Peyer's patch (tissue), 4 donors: ENCODE measurements at regions not wholly inside any gene's neighbourhood (a gene's known extent, or its start where the extent isn't known, plus 50 kb on each side); places are given as distances from the start of the nearest gene placed in this dataset.

Experiments used
- DNase-seq, 3 donors: peaks; one replicate each; pipeline ENCODE4 v3.0.0-alpha.2; 2017 to 2019
- H3K27ac ChIP-seq, 4 donors: fragments of 200-600 bp; sonication (generic); one replicate each; pipeline ENCODE4 v1.5.1; 2016 to 2019
- H3K27me3 ChIP-seq, 2 donors: fragments of 200-600 bp; sonication (generic); one replicate each; pipeline ENCODE4 v1.5.1; 2019
- H3K36me3 ChIP-seq, 3 donors: fragments of 200-600 bp; sonication (generic); one replicate each; pipeline ENCODE4 v1.5.1; 2016 to 2019
- H3K4me1 ChIP-seq, 4 donors: fragments of 200-600 bp; sonication (generic); one replicate each; pipeline ENCODE4 v1.5.1; 2016 to 2019
- H3K4me3 ChIP-seq, 4 donors: fragments of 200-600 bp; sonication (generic); 1 replicate in 3 of 4; 2 replicates in 1 of 4; pipeline ENCODE4 v1.5.1; 2016 to 2019; ENCODE audit warnings: mild to moderate bottlenecking in 1 of 4
- H3K9me3 ChIP-seq, 4 donors: fragments of 200-600 bp; sonication (generic); one replicate each; pipeline ENCODE4 v1.5.1; 2016 to 2019; ENCODE audit warnings: mild to moderate bottlenecking in 1 of 4
- POLR2A ChIP-seq, 2 donors: fragments of 450-650 bp; IDR thresholded peaks; one replicate each; pipeline ENCODE4 v1.5.1; 2017; ENCODE audit warnings: antibody characterized with exemption in 2 of 2, mild to moderate bottlenecking in 2 of 2, moderate library complexity in 2 of 2
- TF ChIP-seq, protein P1 (sequence below), 6 experiments: fragments of 450-650 bp in 4 of 6; fragments of 200-600 bp in 2 of 6; sonication (generic) in 1 of 6; IDR thresholded peaks; one replicate each; pipeline ENCODE4 v1.5.1; 2017 to 2019; ENCODE audit warnings: antibody characterized with exemption in 6 of 6, mild to moderate bottlenecking in 3 of 6, moderate library complexity in 1 of 6

DNA sequence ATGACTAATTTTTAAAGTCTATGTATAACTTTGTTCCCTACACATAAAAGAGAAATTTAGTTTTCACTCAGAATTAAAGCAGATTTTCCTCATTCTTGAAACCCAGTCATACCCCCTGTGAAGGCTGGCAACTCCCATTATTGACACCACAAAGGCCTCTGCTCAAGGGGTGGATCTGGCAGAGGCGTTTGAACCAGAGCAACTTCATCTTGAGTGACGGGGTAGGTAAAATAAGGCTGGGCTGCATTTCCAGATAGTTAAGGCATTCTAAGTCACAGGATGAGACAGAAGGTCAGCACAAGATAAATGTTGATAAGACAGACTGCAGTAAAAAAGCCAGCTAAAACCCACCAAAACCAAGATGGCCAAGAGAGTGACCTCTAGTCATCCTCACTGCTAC, 177.2 kb upstream of the OR13F1 start:
- Histone ChIP-seq H3K36me3 (no peaks in the 10 kb centered on the region), H3K4me3 (no peak overlapping the region), H3K4me1 (no peaks in the 10 kb centered on the region), H3K27me3 (no peaks in the 10 kb centered on the region), H3K9me3 (no peaks in the 10 kb centered on the region), H3K27ac (no peak overlapping the region)
- no peak for DNase-seq
- TF ChIP-seq POLR2A (IDR thresholded peaks at IDR 0.05): no peak
- TF ChIP-seq, protein P1, sequence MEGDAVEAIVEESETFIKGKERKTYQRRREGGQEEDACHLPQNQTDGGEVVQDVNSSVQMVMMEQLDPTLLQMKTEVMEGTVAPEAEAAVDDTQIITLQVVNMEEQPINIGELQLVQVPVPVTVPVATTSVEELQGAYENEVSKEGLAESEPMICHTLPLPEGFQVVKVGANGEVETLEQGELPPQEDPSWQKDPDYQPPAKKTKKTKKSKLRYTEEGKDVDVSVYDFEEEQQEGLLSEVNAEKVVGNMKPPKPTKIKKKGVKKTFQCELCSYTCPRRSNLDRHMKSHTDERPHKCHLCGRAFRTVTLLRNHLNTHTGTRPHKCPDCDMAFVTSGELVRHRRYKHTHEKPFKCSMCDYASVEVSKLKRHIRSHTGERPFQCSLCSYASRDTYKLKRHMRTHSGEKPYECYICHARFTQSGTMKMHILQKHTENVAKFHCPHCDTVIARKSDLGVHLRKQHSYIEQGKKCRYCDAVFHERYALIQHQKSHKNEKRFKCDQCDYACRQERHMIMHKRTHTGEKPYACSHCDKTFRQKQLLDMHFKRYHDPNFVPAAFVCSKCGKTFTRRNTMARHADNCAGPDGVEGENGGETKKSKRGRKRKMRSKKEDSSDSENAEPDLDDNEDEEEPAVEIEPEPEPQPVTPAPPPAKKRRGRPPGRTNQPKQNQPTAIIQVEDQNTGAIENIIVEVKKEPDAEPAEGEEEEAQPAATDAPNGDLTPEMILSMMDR (IDR thresholded peaks at IDR 0.05): no peak

DNA sequence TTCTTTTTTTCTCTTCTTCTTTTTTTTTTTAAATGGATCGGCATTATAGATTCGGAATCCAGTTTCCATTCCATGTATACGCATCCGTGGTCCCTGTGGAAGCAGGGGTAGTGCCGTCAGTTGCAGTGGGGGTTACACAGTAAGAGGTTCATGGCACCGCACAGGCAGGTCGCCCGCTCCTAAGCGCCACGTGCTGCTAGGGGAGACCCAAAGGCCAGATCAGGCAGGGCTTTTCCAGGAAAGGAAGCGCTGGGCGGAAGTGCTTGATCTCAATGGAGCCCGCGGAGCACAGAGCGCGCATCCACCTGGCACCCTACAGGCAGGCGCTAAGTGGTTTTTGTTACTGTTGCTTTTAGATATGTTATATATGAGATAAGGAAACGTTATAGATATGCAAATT, 174.8 kb upstream of the OR13F1 start:
- H3K4me1 ChIP-seq: no peaks in the 10 kb centered on the region
- H3K4me3 ChIP-seq: no peak overlapping the region
- H3K9me3 ChIP-seq: no peaks in the 10 kb centered on the region
- TF ChIP-seq POLR2A (IDR thresholded peaks at IDR 0.05): no peak
- H3K27me3 ChIP-seq: no peaks in the 10 kb centered on the region
- no peak for DNase-seq
- H3K36me3 ChIP-seq: no peaks in the 10 kb centered on the region
- H3K27ac ChIP-seq: no peak overlapping the region

DNA sequence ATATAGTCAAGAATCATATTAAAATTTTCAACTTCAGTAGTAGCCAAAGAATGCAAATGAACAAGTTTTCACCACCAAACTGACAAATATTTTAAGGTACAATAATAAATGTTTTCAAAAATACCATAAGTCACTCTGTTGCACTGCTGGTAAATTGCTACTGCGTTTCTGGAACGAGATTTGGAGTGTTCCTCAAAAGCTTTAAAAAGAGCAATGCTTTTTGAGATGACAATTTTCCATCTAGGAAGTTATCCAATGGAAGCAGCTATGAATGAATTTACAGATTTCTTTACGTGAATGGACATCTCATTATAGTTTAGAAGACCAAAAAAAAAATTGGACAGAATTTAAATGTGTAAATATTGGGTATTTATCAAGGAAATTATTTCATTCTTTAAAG, 173.2 kb upstream of the OR13F1 start:
- H3K4me3 ChIP-seq: no peak overlapping the region
- no peaks in the 10 kb centered on the region for H3K9me3 ChIP-seq
- no peaks in the 10 kb centered on the region for H3K27me3 ChIP-seq
- TF ChIP-seq, protein P1 (IDR thresholded peaks at IDR 0.05): no peak
- no peak for TF ChIP-seq POLR2A (IDR thresholded peaks at IDR 0.05)
- H3K36me3 ChIP-seq: no peaks in the 10 kb centered on the region
- no peaks in the 10 kb centered on the region for H3K4me1 ChIP-seq
- no peak for DNase-seq
- H3K27ac ChIP-seq: no peak overlapping the region

DNA sequence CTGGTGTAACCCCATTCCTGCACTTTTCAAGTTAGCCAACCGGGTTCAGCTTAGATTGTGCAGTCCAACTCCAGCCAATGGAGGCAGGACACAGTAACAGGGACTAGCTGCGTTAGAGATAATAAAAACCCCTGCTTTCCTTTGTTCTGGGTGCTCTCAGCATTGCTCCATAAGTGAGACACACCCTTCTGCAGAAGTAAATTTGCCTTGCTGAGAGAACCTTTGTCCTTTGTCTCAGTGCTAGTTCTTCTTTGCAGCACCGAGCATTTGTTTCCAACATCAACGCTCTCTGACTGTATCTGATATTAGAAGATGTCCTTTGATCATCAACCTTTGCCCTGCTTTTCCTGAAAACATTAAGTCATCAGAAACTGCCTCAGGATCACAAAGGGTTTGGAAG, 169.5 kb upstream of the OR13F1 start:
- no peak for DNase-seq
- Histone ChIP-seq H3K4me1 (no peaks in the 10 kb centered on the region), H3K27me3 (no peaks in the 10 kb centered on the region), H3K9me3 (no peaks in the 10 kb centered on the region), H3K36me3 (no peaks in the 10 kb centered on the region), H3K4me3 (no peak overlapping the region), H3K27ac (no peak overlapping the region)
- no peak for TF ChIP-seq POLR2A (IDR thresholded peaks at IDR 0.05)
- TF ChIP-seq, protein P1 (IDR thresholded peaks at IDR 0.05): no peak

DNA sequence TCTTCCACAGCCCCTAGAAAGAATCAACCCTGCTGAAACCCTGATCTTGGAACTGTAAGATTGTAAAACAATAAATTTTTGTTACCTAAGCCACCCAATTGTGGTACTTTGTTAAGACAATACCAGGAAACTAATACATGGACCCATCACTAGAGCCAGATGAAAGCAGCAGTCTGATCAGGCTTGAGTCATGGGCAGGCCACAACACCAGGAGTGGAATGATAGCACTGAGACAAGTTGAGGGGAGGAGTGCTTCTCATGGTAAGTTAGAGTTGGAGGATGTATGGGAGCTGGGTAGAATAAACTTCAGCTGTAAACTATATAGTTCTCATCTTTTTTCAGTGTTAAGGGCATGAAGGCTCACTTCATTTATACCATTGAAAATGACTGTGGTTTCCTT, 164.4 kb upstream of the OR13F1 start:
- Histone ChIP-seq H3K36me3 (no peaks in the 10 kb centered on the region), H3K27ac (no peak overlapping the region), H3K27me3 (no peaks in the 10 kb centered on the region), H3K4me3 (no peak overlapping the region), H3K9me3 (no peaks in the 10 kb centered on the region), H3K4me1 (no peaks in the 10 kb centered on the region)
- DNase-seq: no peak
- TF ChIP-seq, protein P1 (IDR thresholded peaks at IDR 0.05): no peak
- TF ChIP-seq POLR2A (IDR thresholded peaks at IDR 0.05): no peak

DNA sequence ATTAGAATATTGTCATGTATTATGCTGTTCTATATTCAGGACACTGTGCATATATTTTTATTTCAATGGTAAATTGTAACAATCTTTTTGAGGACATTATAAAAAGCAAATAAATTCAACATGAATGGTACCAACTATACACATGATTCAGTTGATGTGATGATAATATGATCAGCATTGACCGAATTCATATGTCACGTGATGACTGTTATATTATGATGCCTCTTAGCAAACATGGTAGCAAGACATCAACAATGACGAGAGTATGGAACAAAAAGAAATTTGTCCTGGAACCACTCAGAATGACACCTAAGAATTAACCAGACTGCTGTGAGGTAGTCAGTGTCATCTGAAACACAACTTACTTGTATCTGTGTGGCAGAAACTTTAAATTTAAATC, 161.5 kb upstream of the OR13F1 start:
- Histone ChIP-seq H3K4me3 (no peak overlapping the region), H3K27ac (no peak overlapping the region), H3K27me3 (no peaks in the 10 kb centered on the region), H3K4me1 (no peaks in the 10 kb centered on the region), H3K9me3 (no peaks in the 10 kb centered on the region), H3K36me3 (no peaks in the 10 kb centered on the region)
- no peak for TF ChIP-seq POLR2A (IDR thresholded peaks at IDR 0.05)
- TF ChIP-seq, protein P1 (IDR thresholded peaks at IDR 0.05): no peak
- DNase-seq: no peak
